ENCODE measurements at regions not wholly inside any gene's neighbourhood (a gene's known extent, or its start where the extent isn't known, plus 50 kb on each side); places are given as distances from the start of the nearest gene placed in this dataset.

DNA sequence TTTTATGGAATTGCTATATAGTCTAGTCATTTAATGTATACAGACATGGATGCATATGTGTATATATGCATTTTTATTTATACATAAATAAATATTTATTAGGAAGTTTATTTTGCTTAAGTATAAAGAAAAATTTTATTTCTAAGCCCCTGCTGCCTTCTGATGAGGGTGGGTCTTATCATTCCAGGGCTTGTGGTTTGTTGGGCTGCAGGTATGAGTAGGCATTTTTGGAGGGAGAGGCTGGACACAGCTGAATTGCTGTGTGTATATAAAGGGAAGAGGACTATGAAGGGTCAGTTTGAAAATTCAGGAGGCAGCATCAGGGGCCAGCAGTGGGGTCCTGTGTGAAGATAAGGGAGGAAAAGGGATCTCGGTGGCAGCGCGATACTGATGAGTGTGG is 189.4 kb downstream of the TMEM182 start:
- Histone ChIP-seq H3K9me3 (no peaks in the 10 kb centered on the region), H3K27ac (no peak overlapping the region), H3K4me1 (no peaks in the 10 kb centered on the region), H3K27me3 (no peaks in the 10 kb centered on the region), H3K36me3 (no peaks in the 10 kb centered on the region), H3K4me3 (no peak overlapping the region)
- in situ Hi-C loops (cut with MboI; ENCODE audit: low pct_ligation_motif_present in 1 of 4, low pct_unique_long_range_greater_than_20kb in 1 of 4, low sequenced_read_pairs in 3 of 4): no loop called here
- 89 to 95% methylated on average over 3 of the region's 3 CpGs for WGBS, 2 donors (ENCODE audit: low coverage in 1 of 2)
- TF ChIP-seq EP300 (IDR thresholded peaks at IDR 0.05; ENCODE audit: low read depth): no peak
- no peak for TF ChIP-seq POLR2A (IDR thresholded peaks at IDR 0.05)
- no peak for TF ChIP-seq POLR2AphosphoS5 (IDR thresholded peaks at IDR 0.05)
- TF ChIP-seq, protein P1, sequence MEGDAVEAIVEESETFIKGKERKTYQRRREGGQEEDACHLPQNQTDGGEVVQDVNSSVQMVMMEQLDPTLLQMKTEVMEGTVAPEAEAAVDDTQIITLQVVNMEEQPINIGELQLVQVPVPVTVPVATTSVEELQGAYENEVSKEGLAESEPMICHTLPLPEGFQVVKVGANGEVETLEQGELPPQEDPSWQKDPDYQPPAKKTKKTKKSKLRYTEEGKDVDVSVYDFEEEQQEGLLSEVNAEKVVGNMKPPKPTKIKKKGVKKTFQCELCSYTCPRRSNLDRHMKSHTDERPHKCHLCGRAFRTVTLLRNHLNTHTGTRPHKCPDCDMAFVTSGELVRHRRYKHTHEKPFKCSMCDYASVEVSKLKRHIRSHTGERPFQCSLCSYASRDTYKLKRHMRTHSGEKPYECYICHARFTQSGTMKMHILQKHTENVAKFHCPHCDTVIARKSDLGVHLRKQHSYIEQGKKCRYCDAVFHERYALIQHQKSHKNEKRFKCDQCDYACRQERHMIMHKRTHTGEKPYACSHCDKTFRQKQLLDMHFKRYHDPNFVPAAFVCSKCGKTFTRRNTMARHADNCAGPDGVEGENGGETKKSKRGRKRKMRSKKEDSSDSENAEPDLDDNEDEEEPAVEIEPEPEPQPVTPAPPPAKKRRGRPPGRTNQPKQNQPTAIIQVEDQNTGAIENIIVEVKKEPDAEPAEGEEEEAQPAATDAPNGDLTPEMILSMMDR (IDR thresholded peaks at IDR 0.05): no peak
- no peak for DNase-seq
- intact Hi-C loops (cut with DNase I; ENCODE audit: low total_unique reads): no loop called here

DNA sequence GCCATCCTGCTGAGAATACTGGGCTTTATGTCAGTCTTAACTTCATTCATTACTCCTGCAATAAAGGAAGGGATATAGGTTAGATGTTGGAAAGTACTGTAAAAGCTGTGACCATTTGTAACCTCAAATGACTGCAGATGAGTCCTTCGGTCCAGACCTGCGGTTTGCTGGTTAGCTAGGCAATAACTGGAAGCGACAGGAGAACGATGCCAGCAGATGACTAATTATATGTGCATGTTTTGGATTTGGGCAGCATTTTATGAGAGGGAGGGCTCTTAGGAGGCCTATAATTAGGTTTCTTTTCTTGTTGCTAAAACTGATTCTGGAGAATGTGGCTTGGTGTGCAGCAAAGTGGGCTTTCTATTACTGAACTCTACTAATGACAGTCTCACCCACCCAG is 205.6 kb downstream of the TMEM182 start:
- H3K4me1 ChIP-seq: no peaks in the 10 kb centered on the region
- intact Hi-C loops (cut with DNase I; ENCODE audit: low total_unique reads) (loop anchor here (5.0 kb wide), 1 partner anchor 1600 kb away; no protein-coding TSS in a partner anchor), in situ Hi-C loops (cut with MboI; ENCODE audit: low pct_ligation_motif_present in 1 of 4, low pct_unique_long_range_greater_than_20kb in 1 of 4, low sequenced_read_pairs in 3 of 4) (no loop called here)
- H3K27me3 ChIP-seq: no peaks in the 10 kb centered on the region
- 60 to 81% methylated on average over 2 to 4 of the region's 4 CpGs for WGBS, 2 donors (ENCODE audit: low coverage in 1 of 2)
- no peak for DNase-seq
- no peaks in the 10 kb centered on the region for H3K9me3 ChIP-seq
- H3K27ac ChIP-seq: no peak overlapping the region
- no peaks in the 10 kb centered on the region for H3K36me3 ChIP-seq
- TF ChIP-seq POLR2A (IDR thresholded peaks at IDR 0.05) (no peak), POLR2AphosphoS5 (IDR thresholded peaks at IDR 0.05) (no peak), EP300 (IDR thresholded peaks at IDR 0.05; ENCODE audit: low read depth) (no peak)
- TF ChIP-seq, protein P1 (IDR thresholded peaks at IDR 0.05): no peak
- H3K4me3 ChIP-seq: no peak overlapping the region

DNA sequence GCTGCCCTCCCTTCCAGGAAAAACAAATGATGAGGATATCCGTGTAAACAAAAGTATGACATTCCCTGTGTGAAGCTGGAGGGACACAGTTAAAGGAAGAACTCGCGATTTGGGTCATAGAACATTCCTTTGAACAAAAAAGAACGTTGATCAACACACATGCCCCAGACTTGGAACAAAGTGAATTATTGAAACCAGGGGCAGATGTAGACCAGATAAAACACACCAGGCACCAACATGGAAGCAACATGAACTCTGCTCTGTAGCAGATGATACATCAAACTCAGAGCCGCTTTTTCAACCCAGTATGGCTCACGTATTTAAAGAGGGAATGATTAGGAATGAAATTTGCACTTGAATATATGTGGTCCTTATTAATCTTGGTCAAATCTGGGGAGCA is 206.5 kb downstream of the TMEM182 start:
- intact Hi-C loops (cut with DNase I; ENCODE audit: low total_unique reads): loop anchor here (5.0 kb wide), 1 partner anchor 1599 kb away; no protein-coding TSS in a partner anchor
- no peaks in the 10 kb centered on the region for H3K9me3 ChIP-seq
- in situ Hi-C loops (cut with MboI; ENCODE audit: low pct_ligation_motif_present in 1 of 4, low pct_unique_long_range_greater_than_20kb in 1 of 4, low sequenced_read_pairs in 3 of 4): no loop called here
- TF ChIP-seq, protein P1 (IDR thresholded peaks at IDR 0.05): no peak
- TF ChIP-seq EP300 (IDR thresholded peaks at IDR 0.05; ENCODE audit: low read depth) (no peak), POLR2AphosphoS5 (IDR thresholded peaks at IDR 0.05) (no peak), POLR2A (IDR thresholded peaks at IDR 0.05) (no peak)
- 74 to 82% methylated on average over 6 of the region's 6 CpGs for WGBS, 2 donors (ENCODE audit: low coverage in 1 of 2)
- no peaks in the 10 kb centered on the region for H3K27me3 ChIP-seq
- no peaks in the 10 kb centered on the region for H3K36me3 ChIP-seq
- H3K27ac ChIP-seq: no peak overlapping the region
- H3K4me1 ChIP-seq: no peaks in the 10 kb centered on the region
- DNase-seq: no peak
- no peak overlapping the region for H3K4me3 ChIP-seq

DNA sequence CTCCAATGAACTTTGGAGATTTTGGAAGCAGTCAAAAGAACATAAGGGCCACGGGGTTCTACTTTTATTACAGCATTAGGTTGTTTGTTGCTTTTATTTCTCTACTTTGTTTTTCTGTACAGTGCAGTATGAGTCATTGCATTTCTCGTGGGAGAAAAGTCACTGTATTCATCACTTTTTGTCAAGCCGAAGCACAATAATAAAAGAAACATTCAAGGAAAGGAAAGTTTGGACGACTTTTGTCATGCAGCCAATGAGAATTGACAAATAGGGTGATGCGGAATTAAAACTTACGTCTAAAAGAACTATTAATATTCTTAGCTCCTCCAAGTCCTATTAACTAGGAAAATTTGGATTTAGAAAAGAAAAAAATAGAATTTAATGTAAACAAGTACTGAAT is 209.9 kb downstream of the TMEM182 start:
- Histone ChIP-seq H3K4me1 (no peaks in the 10 kb centered on the region), H3K4me3 (no peak overlapping the region), H3K36me3 (no peaks in the 10 kb centered on the region), H3K9me3 (no peaks in the 10 kb centered on the region), H3K27ac (no peak overlapping the region), H3K27me3 (no peaks in the 10 kb centered on the region)
- in situ Hi-C loops (cut with MboI; ENCODE audit: low pct_ligation_motif_present in 1 of 4, low pct_unique_long_range_greater_than_20kb in 1 of 4, low sequenced_read_pairs in 3 of 4) (no loop called here), intact Hi-C loops (cut with DNase I; ENCODE audit: low total_unique reads) (no loop called here)
- DNase-seq: no peak
- TF ChIP-seq POLR2A (IDR thresholded peaks at IDR 0.05): no peak
- TF ChIP-seq, protein P1 (IDR thresholded peaks at IDR 0.05): no peak
- no peak for TF ChIP-seq EP300 (IDR thresholded peaks at IDR 0.05; ENCODE audit: low read depth)
- TF ChIP-seq POLR2AphosphoS5 (IDR thresholded peaks at IDR 0.05): no peak
- WGBS, 2 donors (ENCODE audit: low coverage in 1 of 2): 78% methylated on average over 6 of the region's 6 CpGs

Measured in transverse colon (tissue), 4 donors.